ENCODE measurements at regions not wholly inside any gene's neighbourhood (a gene's known extent, or its start where the extent isn't known, plus 50 kb on each side); places are given as distances from the start of the nearest gene placed in this dataset.

GRCh38 chr5:12111261-12111660 is 207.0 kb upstream of the CTNND2 start:
- TF ChIP-seq CTCF (IDR thresholded peaks at IDR 0.05) (no peak), EZH2 (IDR thresholded peaks at IDR 0.05) (no peak)
